AG10803 (cell line): ENCODE measurements at regions not wholly inside any gene's neighbourhood (a gene's known extent, or its start where the extent isn't known, plus 50 kb on each side); places are given as distances from the start of the nearest gene placed in this dataset.
A peak's percentile ranks its signal among the peaks of the same experiment; 100 is the strongest.

Source experiments
- DNase-seq: peaks from one replicate; pipeline ENCODE4 v3.0.0; 2010; ENCODE audit warnings: low read depth
- H3K4me3 ChIP-seq: 2 replicates; pipeline ENCODE4 v1.5.1; 2011; ENCODE audit warnings: mild to moderate bottlenecking, low read length, control low read depth
- TF ChIP-seq, protein P1 (sequence below): conservative IDR thresholded peaks from 2 replicates; pipeline ENCODE4 v1.5.1; 2011; ENCODE audit warnings: mild to moderate bottlenecking, low read length, control low read depth, inconsistent platforms

DNA sequence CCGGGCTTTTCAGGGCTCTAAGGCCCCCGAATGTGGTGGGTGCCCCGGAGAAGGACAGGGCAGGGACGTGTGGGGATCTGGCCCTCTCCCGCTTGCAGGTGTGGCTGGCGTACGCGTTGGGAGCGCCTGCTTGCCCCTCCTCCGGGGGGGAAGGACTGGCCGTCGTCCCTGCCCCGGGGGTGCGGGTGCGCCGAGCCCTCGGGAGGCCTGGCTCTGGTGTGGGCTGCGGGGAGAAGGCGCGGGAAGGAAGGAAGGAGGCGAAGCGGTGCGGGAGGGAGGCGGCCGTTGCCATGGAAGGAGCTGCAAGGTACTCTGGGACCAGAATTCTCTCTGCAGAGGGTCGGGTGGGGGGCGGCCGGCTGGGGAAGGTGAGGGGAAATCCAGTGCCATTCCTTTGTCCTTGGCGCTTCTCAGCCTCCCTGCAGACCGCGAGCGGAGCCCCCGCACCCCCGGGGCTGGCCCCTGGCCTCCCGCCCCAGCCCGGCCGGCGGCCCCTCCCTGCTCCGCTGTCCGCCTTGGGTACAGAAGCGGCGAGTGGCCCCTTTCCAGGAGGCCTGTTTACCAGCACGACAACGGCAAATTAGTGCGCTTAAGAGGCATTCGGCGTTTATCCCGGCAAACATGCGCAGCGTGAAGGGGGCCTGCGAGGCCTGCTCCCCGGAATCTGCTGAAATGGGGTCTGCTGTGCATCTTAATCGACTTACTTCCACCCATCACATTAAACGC is 67.1 kb upstream of the UNC5A start:
- no peak overlapping the region for H3K4me3 ChIP-seq
- TF ChIP-seq, protein P1, sequence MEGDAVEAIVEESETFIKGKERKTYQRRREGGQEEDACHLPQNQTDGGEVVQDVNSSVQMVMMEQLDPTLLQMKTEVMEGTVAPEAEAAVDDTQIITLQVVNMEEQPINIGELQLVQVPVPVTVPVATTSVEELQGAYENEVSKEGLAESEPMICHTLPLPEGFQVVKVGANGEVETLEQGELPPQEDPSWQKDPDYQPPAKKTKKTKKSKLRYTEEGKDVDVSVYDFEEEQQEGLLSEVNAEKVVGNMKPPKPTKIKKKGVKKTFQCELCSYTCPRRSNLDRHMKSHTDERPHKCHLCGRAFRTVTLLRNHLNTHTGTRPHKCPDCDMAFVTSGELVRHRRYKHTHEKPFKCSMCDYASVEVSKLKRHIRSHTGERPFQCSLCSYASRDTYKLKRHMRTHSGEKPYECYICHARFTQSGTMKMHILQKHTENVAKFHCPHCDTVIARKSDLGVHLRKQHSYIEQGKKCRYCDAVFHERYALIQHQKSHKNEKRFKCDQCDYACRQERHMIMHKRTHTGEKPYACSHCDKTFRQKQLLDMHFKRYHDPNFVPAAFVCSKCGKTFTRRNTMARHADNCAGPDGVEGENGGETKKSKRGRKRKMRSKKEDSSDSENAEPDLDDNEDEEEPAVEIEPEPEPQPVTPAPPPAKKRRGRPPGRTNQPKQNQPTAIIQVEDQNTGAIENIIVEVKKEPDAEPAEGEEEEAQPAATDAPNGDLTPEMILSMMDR = no peak
- DNase-seq = no peak

DNA sequence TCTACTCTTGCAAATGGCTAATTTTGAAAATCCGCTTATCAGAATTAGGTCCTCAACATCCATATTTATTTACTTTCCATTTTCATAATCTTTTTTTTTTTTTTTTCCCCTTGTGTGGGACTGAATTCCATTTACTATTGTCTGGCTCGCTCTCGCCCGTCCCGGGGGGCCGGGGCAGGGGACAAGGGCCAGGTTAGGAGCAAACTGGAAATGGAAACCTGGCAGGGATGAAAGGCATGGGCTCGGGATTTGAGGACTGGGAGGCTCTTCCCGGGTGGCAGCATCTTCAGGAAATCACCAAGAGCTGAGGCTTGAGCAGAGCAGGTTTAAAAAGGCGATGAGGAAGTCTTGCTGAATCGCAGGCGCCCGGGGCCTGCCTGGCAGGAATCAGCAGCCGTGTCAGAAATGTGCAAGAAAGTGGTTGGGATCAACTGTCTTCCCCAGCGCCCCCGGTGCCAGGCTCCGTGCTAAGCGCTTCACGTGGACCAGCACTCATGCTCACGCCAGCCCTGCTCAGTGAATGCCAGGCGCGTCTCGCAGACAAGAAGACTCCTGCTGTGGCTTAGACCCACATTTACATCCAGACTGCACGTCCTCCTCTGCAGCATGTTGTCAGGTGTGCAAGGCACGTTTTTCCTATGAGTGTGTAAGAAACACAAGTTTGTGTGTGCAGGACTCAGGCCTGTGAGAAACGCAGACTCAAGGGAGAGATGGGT is 66.3 kb upstream of the UNC5A start:
- DNase-seq = no peak

DNA sequence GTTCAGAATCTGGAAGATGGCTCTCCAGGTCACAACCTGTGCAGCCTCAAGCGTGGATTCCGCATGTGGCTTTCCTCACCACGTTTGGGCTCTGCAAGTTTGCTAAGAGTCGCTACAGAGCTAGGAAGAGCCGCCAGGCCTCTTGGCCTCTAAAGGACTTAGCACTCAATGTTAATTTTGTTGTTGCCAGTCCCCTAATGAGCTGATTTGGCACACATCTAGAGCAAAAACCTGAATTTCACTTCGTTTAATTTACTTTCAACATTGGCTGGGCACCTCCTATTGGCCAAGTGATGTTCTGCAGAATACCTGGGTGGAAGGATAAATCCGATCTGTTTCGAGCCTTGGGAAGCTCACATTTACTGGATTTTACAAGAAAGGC is 65.8 kb upstream of the UNC5A start:
- DNase-seq = no peak
- H3K4me3 ChIP-seq = no peak overlapping the region
- TF ChIP-seq, protein P1 = peak; percentile 12; the same call in 1 of the 2 replicates

More for the DNA sequence above, 66.3 kb upstream of the UNC5A start:
- TF ChIP-seq, protein P1 = no peak
- no peak overlapping the region for H3K4me3 ChIP-seq

DNA sequence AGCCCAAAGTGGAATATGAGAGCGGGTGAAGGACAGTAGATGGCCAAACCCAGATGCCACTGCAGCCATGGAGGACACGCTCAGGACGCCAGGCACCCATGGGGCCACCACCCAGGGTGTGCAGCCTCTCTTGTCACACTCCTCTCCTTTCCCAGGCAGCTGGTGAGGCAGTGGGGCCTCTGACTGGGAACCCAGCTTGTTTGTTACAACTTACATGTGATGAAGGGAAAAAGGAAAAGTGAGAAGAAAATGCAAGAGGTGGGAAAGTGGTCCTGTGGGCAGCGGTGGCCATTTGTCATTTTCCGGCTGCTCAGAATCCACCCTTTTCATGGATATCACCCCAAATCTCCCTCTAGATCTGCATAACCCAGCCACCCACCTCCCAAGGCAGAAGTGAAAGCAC is 62.7 kb upstream of the UNC5A start:
- TF ChIP-seq, protein P1 = no peak
- no peak overlapping the region for H3K4me3 ChIP-seq
- no peak for DNase-seq

DNA sequence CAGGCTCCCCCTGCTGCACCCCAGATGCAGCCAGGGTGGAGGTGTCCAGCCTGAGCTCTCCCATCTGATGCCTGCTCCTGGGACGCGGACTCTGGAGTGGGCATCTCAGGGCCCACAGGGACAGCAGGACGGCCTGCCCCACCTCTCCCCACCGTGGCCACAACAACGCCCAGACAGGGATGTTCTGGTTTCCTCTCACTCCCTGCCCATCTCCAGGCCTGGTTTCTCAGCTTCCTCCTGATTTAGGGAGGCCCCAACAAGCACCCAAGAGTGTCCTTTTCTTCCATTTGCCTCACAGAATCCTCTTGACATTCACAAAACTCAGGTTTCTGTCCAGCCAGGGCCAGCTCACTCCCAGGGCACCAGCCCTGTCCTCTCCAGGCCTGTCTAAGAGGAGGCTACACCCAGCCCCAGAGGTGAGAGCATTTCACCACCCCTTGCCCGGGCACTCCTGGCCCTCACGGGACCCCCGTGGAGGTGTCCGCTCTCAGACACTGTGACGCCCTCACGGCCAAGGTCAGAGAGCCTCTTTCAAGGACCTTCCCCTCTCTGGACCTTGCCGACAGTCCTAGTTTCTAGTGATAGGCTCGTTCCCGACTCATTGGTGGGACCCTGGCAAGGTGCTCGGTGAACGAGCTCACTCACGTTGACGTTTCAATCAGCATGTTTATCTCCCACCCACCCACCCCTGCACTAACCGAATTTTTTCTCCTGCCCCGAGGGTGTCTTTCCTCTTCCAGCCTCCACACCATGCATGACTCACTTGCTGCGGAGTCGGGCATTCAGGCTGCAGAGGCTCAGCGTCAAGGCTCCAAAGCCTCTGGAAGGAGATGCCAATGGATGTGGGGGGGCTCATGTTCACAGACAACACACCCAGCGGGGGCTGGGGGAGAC is 62.0 kb upstream of the UNC5A start:
- TF ChIP-seq, protein P1 = no peak
- DNase-seq = no peak
- H3K4me3 ChIP-seq = no peak overlapping the region

DNA sequence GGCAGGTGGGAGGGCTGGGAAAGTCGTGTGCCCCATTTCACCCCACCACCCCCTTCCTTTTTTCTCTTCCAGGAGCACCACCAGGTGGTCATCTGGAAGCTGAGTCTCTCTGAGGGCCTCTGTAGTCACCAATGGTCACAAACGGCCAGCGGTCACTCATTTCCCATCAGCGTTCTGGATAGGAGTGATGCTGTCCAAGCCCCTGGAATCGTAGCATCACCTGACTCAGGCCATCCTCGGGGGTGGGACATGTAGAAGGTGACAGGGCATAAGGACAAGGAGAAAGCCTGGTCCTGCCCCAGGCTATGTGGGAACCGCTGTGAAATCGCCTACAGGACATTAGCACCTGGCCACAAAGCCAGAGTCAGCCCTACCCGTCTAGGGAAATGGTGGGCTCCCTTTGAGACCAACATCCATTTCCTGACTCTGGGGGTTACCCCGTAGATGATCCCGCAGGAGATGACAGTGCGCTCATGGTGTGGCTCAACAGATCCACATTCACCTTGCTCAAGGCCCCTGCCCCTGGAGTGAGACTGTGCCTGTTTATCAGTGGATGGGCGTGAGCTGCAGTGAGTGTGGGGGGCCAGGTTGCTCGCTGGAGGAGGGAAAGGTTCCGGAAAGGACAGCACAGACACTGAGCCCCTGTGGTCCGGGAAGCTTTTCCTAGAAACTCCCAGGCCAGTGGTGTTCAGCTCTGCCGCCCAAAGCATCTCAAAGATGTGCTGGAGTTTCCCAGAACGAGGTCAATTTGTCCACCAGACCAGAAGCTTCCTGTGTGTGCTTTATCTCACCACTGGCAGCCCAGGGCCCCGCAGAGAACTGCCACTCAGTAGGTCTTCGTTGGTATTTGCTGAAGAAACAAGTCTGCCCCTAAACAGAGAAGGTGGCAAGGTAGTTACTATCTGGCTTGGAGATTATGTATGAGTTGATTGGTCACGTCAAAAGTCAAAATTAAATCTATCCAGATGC is 61.1 kb upstream of the UNC5A start:
- DNase-seq = no peak
- H3K4me3 ChIP-seq = no peak overlapping the region

More for the DNA sequence above, 61.1 kb upstream of the UNC5A start:
- TF ChIP-seq, protein P1 = no peak
